HuH-7 (cell line): ENCODE measurements at regions not wholly inside any gene's neighbourhood (a gene's known extent, or its start where the extent isn't known, plus 50 kb on each side); places are given as distances from the start of the nearest gene placed in this dataset.
"Not testable (repeated sequence)": the region's sequence is repeated elsewhere in the genome, so short reads cannot be mapped to it uniquely, and the experiment has no call there.

Experiments
- DNase-seq: peaks from one replicate; pipeline ENCODE4 v3.0.0; 2011; ENCODE audit warnings: low spot score

DNA sequence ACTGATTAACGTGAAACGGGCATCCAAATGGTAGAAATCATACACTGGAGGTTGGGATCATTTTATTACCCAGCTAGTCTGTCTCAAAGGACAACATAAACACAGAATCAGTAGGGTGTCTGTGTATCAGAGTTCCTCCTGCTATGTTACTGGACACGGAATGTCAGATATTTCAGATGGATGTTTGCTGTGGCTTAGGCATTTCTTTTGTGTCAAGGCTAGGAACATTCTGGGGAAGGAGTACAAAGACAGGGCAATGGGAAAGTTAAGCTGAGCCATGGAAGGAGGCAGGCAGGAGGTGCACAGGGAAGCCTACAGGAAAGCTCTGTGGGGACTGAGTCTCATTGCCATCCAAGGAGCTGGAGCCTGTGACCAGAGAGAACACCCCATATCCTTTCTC is 254.6 kb downstream of the C12orf75 start:
- no peak for DNase-seq

DNA sequence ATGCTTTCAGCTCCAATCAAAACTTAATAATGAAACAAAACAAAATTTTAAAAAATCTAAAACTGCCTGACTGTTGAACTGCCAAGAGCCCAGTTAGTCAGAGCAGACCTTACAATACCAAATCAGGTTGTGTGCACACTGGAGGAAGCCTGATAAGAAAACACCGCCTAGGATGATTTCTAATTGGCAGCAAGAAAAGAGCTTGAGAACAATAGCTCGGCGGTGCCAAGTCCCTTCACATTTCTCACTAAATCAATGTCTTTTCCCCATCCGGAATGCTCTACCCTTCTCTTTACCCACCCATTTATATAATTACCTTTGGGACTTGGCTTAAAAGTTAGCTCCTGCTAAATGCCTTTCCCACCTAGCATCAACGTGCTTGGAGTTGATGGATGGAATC is 256.7 kb downstream of the C12orf75 start:
- DNase-seq, result no peak

DNA sequence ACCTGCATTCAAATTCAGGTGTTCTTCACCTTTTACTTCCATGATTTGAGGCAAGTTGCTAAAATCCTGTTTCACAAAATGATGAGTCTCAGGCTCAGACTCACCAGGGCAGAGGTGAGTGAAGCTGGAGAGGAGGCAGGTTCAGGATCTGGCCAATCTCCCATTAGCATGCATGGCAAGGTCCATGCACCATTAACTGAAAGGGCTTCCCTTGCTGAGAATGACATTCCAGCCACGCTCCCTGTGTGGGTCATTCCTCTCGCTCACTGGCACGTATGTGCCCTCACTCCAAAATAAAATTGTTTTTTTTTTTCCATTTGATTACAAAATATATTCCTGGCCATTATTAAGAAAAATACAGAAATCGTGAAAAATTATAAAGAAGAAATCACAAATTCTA is 257.6 kb downstream of the C12orf75 start:
- DNase-seq, result no peak

DNA sequence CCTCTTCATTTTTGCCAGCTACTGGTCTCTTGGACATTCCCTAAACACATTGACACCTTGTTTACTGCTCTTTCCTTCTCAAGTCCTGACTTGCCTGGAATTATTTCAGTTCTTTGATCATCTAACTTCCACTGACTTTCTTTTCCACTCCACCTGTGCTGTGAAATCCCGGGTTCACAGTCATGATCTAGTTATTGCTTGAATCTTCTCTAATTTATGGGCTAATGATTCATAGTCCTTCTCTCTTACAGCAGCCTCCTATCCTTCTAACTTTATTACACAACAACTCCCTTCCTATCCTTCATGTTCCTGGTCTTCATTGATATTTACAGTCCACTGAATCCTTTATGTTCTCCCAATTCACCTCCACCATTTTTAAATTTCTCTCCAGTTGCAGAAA is 260.1 kb downstream of the C12orf75 start:
- no peak for DNase-seq

DNA sequence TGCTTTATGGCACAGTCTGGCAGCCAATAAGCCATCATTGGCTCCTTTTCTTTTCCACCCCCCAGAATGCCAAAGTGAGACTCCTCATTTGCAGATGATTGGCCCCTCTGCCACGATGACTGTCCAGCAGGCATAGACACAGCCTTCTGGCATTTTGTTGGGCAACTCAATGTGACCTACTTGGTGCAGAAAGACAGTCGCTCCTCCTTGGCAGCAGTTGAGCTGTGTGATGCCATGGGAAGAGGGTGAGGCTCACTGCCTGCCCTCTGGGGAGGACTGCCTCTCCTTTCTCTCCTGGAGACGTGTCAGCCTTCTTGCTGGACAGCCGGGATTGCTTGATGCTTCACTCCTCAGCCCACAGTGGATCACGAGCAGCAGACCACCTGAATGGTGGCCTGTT is 264.9 kb downstream of the C12orf75 start:
- DNase-seq, result no peak

DNA sequence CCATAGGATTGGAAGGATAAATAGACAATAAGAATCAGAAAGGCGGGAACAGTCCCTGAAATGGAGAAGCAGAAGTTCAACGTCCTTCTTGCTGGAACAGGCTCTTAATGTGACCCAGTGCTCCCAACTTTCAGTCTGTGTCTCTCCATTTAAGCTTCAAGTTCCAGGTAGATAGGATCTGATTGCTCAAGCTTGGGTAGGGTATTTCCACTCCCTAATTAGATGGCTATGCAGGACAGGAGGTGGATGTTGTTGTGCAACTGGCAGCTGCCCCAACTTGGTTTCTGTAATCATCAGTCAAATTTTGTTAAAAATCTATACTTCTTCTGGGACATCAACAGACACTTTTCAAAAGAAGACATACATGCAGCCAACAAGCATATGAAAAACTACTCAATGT is 266.2 kb downstream of the C12orf75 start:
- no peak for DNase-seq

DNA sequence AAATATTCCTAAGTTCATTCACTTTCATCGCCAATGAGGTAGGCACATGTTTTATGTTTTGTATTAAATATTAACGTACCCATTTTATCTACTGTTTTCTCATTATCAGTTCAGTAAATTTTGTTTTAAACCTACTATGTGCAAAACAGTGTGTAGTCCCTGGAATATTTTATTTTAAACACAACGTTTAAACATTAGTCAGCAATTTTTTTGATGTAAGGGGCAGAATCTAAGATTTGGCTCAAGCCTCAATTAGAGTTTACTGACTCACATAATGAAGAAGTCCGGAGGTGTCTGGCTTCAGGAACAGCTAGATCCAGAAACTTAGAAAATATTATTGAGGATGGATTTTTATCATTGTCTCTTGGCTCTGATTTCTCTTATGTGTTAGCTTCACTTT is 267.5 kb downstream of the C12orf75 start:
- no peak for DNase-seq

DNA sequence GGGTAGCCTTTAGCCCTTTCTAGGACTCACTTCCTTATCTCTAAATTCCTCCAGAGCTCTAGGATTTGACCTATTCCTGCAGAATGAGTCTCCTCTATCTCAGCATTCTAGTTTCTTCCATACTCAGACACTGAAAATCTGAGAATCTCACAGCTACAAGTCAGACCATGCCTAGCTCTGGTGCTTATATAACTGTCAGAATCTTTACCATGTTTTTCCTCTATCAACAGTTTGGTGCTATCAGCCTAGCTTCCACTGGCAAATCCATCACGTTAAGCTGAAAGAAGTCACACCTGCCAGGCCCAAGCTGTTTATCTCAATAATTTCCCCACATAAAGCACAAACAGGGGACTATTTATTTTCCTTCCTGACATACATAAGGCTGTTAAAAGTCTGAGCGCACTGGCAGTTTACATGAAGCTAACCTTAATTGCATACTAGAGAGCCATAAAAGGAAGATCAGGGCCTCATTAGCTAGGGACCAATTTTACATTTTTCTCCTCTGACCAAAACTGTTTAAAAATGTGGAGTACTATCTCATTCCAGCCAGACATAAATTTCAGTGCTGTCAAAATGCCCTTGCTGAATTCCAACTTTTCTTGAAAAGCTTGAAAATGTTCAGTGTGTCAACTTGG is 270.5 kb downstream of the C12orf75 start:
- DNase-seq, result no peak

DNA sequence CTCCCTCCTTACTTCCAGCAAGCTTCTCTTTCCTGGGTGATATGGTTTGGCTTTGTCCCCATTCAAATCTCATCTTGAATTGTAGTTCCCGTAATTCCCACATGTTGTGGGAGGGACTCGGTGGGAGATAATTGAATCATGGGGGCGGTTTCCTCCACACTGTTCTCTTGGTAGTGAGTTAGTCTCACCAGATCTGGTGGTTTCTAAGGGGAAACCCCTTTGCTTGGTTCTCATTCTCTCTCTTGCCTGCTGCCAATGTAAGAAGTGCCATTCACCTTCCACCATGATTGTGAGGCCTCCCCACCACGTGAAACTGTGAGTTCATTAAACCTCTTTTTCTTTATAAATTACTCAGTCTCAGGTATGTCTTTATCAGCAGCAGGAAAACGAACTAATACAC is 271.8 kb downstream of the C12orf75 start:
- DNase-seq, result not testable (repeated sequence)

DNA sequence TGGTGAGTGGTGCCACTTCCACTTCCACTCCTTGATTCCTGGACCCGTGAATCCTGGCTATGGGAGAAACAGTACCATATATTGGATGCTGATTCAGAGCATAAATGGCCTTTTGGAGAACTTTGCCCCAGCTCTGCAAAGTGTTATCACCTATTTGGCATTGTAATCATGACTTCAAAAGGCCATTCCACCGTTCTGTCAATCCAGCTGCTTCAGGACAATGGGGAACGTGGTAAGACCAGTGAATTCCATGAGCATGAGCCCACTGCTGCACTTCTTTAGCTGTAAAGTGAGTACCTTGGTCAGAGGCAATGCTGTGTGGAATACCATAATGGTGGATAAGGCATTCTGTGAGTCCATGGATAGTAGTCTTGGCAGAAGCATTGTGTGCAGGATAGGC is 273.8 kb downstream of the C12orf75 start:
- DNase-seq, result not testable (repeated sequence)

DNA sequence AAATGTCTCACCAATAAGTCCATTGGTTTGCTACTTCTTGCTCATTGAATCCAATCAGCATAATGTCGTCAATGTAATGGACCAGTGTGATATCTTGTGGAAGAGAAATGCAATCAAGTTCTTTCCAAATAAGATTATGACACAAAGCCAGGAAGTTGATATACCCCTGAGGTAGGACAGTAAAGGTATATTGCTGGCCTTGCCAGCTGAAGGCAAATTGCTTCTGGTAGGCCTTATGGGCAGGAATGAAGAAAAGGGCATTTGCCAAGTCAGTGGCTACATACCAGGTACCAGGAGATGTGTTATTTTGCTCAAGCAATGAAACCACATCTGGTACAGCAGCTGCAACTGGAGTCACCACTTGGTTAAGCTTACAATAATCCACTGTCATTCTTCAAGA is 276.1 kb downstream of the C12orf75 start:
- not testable (repeated sequence) for DNase-seq

DNA sequence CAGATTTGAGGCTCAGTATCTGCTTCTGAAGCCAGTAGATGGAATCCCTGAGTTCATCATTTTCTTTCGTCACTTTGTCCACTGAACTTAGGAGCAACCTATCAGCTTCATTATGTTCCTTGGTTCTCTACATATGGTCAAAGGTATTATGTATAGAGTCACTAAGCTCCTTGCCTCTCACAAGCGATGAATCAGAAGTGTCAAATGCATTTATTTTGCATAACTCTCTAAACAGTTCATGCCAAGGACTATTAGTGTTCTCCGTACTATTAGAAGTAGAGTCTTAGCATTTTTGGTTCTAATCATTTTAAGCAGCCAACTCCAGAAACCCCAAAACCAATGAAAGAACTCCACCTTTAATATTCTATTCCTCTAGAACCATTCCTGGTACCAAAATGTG is 278.5 kb downstream of the C12orf75 start:
- DNase-seq, result not testable (repeated sequence)

DNA sequence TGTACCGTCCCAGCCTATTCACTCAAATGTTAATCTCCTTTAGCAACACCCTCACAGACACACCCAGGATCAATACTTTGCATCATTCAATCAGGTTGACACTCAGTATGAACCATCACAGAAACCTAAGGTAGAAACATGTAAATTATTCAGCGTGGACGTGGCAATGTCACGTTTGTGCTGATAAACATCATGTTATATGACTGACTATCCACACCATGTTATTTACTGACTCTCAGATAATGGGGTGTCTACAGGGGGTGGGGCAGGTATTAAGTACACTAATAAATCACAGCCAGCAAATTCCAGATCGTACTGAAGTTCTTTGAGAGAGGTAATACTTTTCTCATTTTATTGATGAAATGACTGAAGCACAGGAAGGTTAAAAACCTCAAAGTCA is 280.0 kb downstream of the C12orf75 start:
- DNase-seq, result no peak

DNA sequence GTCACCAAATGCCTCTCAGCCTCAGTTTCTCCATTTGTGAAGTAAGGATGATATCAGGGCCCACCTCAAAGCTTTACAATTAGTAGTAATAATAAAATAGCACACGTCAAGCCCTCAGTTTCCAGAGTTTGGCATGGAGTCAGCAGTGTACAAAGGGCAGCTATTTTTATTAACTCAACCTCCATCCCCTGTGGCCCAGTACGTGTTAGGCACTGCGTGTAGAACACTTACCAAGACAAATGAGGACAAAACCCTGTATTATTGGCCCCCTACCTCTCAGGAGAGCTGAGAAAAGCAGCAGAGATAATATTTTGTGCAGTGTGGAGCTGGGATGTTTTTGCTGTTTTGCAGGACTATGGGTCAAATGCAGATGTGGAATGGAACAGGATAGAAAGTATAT is 280.8 kb downstream of the C12orf75 start:
- DNase-seq, result no peak

DNA sequence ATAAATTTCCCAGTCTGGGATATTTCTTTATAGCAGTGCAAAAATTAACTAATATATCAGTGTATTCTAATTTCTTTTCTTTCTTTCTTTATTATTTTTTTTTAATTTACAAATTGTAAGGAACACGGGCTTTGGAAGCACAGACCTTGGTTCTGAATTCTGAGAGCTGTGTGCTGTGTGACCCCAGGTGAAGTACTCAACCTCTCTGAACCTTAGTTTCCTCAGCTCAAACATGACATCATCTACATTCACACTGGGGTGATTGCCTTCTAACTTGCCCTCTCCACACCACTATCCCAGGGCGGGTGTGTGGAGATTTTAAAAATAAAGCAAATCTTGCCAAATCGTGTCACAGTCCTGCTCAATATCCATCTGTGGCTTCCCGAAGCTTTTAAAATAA is 282.8 kb downstream of the C12orf75 start:
- DNase-seq, result no peak

DNA sequence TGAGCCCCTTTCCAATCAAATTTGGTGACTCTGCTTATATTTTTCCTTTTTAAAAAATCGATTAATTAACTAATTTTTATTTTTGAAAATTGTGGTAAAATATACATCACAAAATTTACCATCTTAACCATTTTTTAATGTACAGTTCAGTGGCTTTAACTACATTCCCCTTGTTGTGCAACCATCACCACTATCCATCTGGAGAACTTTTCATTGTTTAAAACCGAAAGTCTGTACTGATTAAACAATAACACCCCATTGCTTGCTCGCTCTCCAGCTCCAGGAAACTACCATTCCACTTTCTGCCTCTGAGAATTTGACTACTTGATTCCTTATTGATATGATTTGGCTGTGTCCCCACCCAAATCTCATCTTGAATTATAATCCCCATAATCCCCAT is 283.4 kb downstream of the C12orf75 start:
- DNase-seq, result no peak

DNA sequence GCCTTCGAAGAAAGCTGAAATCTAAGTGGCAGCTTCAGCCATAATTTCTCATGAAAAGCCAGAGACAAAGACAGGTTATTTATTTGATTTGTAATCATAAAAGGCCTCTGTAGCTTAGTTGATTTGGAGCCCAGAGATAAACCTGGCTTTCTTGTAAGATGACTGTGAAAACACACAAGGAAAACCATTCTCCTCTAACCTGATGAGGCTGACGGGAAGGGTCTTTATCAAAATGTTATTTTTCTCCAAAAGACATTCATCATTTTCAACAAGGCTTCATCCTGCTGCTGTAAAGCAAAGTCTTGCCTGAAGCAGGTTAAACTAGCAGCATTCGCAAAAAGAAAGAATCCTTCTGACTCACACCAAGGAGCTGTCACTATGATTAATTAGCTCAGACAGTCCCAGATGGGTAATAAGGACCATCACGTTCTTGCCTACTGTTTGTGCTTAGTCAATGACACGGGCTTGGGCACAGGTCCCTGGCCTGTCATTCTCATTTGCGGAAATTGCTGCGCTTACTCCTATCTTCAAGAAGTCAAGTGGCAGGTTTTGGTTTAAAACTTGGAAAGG is 286.6 kb downstream of the C12orf75 start:
- no peak for DNase-seq

DNA sequence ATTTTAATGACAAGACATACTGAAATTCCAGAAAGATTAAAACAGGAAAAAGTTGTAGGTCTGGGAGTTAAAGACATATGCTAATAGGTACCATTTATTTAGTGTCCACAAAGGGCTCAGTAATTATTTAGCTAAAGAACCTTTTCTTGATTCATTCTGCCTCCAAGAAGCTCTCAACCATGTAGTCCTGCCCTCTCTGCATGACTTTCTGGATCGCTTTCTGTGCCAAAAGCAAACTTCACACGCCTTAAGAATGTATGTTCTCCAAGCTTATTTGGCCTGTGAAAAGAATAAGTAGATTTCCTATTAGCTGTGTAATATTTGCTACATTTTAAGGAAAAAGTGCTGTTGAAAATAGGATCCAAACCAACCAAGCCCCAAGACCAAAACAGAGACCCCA is 291.7 kb downstream of the C12orf75 start:
- DNase-seq, result no peak

DNA sequence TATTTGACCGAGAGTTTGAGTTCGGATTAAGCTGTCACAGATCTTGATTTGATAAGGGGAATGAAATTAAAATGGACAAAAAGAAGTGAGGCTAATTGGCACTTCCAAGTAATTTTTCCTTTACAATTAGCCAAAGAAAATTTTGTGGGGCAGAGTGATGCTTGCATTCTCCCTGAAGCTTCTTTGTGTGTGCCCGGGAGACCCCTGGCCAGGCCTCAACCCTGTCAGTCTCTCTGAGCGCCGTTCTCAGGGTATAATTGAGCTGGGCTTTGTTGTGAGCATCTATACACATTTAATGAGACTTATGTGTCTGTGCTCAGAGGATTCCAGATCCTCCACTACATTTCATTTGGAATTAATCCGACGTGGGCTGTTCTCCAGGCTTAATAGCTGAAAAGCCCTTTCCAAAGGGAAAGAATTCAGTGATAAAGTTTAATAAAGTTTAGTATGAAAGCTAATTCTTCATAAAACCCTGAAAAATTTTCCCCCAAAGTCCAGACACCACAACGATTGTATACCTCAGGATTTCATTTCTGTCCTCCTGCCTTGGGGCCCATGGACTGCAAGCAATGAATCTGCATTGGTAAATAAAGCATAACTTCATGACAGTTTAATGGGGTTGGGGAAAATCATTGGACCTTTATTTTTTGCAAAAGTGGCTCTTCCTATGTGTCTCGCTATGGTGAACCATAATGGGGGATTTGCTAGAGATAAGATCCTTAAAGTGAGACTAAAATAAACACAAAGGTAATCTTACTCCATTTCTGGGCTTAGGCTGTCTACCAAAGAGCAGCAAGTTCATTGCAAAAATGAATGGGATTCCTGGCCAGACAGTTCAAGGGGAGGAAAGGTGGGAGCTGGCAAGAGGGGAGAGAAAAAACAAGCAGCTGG is 292.6 kb downstream of the C12orf75 start:
- no peak for DNase-seq

DNA sequence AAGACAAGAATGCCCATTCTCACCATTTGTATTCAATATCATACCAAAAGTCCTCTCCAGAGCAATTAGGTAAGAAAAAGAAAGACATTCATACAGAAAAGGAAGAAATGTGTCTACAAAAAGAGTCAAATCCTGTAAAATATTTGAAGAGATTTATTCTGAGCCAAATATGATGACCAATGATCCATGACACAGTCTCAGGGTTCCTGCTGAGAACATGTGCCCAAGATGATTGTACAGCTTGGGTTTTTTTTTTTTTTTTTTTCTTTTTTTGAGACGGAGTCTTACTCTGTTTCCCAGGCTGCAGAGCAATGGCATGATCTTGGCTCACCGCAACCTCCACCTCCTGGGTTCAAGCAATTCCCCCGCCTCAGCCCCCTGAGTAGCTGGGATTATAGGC is 296.2 kb downstream of the C12orf75 start:
- DNase-seq, result no peak

DNA sequence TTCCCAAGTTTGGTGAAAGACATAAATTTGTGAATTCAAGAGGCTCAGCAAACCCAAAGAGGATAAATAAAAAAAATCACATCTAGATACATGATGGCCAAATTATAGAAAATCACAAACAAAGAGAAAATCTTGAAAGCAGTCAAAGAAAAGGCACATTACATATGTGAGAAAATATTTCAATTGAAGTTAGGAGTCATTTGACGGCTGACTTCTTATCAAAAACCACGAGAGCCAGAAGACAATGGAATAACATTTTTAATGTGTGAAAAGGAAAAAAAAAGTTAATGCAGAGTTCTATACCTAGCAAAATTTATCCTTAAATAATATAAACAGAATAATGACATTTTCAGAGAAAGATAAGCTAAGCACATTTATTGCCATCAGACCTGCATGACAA is 307.0 kb downstream of the C12orf75 start:
- DNase-seq, result no peak

DNA sequence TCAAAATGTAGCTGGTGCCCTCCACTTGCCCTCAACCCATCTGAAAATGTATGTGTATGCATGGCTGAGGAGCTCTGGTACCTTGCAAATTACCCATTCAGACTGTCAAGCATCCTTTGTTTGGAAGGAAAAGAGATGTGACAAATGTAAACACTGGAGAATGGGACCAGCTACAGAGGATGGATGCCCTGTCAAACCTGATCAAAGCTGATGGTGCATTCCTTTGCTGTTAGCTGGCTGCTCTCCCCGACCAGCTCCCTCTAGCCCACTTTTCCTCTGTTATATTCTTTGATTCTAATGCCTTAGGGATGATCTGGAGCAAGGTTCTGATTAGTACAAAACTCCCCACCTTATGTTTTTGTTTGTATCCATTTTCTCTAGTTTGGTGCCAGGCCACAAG is 310.3 kb downstream of the C12orf75 start:
- DNase-seq, result no peak

DNA sequence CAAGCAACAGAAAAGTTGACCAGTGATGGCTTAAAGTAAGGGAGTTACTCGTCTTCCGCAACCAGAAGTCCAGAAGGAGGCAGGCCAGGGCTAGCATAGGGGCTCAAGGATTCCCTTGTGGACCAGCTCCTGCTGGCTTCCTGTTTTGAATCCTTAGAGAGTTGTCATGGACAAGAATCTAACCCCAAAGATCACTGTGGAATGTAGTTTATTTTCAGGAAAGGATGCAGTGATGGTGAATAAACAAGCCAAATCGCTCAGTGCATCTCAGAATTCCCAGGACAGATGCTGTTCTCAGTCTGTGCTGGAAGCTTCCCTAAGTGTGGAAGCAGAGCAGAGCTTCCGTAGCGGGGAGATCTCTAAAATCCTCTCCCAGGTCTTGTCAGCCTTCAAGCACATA is 311.3 kb downstream of the C12orf75 start:
- DNase-seq, result no peak
